ENCODE measurements at regions not wholly inside any gene's neighbourhood (a gene's known extent, or its start where the extent isn't known, plus 50 kb on each side); places are given as distances from the start of the nearest gene placed in this dataset.

DNA sequence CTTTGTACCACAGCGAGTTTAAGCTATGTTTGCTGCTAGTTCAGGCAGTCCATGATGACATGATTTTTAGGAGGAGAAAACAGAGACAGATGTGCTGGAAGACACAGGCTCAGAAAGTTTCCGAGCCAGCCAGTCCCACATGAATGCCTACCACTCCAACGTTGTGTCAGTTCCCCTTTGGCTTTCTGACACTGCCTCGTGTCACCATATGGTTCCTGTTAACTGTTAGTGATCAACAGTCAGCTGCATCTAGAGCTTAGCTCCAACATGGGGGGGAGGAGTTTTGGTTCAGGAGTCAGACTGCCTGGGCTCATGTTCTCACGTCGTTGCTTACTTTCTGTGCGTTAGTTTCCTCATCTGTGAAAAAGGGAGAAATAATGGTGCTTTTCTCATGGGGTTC, 343.7 kb downstream of the MID1IP1 start:
- DNase-seq (ENCODE audit: low spot score), result no peak

DNA sequence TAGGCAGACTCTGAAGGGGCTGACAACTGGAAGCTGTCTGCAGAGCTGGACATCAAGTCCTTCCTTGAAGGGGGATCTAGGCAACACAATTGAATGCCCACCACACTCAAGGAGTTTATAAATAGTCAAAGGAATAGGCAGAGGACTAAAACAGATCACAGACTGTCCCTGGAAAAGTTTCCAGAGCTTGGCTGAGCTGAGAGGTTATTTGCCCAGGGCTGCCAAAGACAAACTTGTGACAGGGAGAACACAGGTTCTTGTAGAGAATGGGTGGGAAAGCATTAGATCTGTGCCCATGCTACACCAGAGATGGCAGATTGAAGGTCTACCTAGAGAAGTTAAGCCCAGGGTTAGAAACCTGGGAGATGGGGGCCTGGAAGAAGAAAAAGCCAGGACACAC, 344.6 kb downstream of the MID1IP1 start:
- DNase-seq (ENCODE audit: low spot score), result no peak

DNA sequence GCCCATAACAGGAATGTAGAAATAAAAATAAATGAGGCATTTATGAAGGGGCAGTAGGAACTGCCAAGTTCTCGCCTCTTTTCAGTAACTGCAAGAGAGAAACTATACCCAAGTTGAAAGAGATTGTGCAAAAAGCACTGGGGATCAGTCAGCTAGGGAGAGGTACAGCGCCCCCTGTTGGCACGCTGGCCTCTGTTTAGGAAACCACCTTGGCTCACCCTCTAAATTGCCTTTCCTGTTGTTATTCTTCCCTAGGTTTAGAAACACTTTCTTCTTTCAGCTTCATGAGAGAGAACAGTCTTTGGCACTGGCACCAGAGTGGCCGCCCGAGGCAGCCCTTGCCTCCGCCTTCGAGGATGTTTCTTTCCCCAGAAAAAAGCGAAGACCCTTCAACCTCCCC, 348.5 kb downstream of the MID1IP1 start:
- DNase-seq (ENCODE audit: low spot score), result peak; percentile 45

DNA sequence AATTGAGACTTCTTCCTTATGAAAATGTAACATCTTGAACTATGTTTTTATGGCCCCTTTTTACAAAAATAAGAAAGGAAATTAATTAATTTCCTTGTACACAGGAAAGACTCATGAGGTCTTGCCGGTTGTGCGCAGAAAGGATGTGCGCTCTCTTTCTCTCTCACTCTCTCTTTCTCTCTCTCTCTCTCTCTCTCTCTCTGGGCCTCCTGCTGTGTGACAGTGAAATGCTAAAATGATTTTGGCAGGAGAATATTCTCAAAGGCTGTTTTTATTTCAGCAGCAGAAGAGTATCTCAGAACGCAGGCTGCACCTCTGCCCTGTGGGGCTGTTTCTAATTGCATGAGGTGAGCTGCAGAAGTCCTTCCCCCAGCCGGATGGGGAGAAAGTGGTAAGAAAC, 349.0 kb downstream of the MID1IP1 start:
- DNase-seq (ENCODE audit: low spot score), result no peak

DNA sequence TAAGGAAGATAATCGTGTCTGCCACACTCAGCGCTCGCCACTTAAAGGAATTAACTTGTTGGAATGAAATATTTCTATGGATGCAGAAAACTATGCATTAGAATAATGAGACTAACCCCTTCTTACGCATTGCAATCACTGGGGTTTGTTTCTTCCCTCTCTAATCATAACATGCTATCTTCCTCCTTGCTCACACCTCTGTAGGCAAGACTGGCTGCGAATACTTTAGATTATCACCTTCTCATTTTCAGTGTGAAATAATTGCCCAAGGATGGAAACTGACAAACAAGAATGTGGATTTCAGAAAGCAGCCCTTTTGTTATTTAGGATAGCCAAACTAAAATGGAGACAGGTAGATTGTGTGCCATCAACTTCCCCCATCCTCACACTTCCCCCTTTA, 349.4 kb downstream of the MID1IP1 start:
- no peak for DNase-seq (ENCODE audit: low spot score)

DNA sequence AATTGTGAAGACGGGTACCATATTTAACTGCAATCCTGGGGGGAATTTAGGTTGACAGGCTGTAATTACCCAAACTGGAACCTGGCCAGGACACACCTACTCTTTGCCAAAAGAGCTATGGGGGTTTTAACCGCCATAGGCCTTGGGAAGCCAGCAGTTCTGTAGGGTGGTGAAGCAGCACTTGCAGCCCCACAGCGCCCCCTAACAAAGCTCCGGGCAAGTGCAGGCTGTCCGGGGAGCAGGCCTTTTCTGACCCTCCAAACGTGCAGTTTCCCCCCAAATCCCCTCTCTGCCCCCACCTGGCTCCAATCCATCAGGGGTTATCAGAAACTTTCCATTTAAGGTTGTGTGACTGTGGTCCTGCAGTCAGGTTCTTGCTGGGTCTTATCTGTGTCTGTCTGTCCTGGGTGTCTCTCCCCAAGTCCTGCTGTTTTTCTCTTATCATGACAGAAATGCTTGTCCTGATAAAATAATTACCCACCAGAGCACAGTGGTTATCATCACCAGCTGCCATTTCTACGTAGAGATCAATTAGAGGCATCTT, 350.9 kb downstream of the MID1IP1 start:
- peak; percentile 6 for DNase-seq (ENCODE audit: low spot score)

DNA sequence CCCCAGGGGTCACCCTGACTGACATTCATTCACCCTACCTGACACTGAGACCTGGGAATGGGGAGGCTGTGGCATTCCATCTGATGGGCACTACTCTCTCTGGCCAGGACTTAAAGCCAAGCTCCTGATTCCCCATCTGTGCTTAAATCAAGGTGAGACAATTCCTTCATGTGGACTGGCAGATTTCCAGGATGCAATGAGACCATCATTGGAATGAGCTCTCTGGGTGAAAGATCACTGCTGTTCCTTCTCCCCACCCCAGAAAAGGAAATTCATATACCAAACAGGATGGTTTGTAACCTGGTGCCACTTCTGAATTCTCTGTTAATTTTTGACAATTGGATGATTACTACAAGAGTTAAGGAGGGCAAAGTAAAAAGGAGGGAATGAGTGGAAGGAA, 354.8 kb downstream of the MID1IP1 start:
- DNase-seq (ENCODE audit: low spot score), result no peak

DNA sequence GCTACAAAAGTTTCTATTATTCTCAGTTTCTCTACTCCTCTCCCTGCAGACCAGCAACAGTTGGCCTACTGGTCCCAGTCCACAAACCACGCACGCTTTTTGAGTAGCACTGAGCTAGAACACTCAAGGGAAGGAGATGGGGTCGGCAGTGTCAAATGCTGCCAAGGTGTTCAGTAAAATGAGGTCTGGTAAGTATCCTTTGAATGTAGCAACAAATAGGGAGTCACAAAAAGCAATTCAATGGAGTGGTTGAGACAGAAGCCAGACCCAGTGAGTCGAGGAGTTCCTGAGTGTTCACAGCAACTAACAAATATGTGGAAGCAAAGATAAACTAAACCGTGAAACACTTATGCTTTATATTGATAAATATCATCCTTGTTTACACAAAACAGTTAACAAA, 355.7 kb downstream of the MID1IP1 start:
- no peak for DNase-seq (ENCODE audit: low spot score)

DNA sequence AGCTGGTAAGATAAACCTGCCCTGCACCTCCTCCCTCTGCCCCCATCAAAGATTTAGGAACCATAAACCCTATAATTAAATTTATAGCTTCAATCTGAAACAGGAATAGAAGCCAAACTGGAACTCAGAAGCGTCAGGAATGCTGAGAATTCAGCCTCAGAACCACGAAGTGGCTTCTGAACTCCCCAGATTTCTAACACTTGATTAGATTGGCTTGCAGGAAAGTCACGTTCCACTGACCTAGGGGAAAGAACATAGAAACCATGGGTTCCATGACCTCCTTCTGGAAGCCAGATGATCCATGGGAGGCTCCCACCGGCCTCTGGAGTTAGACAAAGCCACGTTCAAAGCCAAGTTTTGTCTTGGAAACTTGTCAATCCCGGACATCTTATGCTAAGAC, 356.5 kb downstream of the MID1IP1 start:
- DNase-seq (ENCODE audit: low spot score), result no peak

DNA sequence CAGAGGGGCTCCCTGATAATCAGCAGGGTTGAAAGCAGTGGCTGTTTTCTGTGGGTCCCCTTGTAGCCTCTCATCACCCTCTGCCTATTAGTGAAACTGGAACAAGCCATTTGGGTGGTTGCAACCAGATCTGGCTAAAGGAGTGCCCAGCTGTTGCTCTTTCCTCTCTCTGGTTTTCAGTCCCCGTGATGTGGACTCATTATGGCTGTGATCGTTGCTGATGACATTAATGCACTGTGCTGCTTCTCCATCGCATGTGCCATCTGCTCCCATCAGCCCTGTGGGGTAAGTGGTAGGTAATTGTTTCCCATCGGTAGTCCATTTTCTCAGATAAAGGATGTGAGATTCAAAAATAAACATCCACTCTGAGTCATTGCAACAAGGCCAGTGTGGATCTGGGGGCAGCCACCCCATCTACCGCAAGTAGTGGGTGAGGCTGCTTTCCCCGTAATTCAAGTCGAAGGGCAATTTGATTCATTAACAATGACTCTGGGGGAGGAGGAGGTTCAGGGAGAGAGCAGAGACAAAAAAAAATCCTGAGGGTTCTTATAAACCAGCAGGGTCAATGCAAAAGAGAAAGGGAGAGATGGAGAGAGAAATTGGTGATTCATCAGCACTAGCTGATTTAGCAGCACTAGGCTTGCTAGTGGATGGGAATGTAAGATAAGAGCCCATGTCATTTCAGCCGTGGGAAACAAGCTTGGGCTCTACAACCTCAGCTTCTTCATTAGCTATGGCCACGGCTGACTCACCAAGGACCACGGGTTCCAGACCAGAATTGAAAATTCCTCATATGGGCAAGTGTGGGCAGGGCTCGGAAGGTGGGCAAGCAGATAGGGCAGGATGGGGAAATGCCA, 357.8 kb downstream of the MID1IP1 start:
- DNase-seq (ENCODE audit: low spot score), result no peak

DNA sequence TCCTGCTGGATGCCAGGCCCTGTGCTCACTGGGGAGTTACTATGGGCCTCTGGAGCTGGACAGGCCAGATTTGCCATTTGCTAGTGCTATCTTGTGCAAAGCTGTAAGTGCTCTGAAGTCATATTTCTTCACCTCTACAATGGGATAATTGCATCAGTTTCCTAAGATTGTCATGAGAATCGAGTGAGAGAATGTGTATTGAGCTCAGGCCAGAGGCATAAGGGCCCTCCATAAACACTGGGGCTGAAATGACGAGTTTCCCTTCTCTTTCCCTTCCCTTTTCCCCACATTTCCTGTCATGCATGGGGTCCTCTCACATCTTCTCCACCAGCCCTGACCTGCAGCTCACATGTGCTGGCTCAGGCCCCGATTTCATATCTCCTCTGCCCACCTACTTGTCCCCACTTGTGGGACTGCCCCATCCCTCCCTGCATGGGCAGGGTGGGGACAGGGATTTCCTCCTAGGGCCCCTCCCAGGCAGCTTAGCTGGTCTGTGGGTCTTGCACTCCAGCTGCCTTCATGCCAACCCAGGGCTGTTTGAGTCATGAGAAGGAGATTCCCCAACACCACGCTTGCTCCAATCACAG, 358.8 kb downstream of the MID1IP1 start:
- DNase-seq (ENCODE audit: low spot score), result no peak

DNA sequence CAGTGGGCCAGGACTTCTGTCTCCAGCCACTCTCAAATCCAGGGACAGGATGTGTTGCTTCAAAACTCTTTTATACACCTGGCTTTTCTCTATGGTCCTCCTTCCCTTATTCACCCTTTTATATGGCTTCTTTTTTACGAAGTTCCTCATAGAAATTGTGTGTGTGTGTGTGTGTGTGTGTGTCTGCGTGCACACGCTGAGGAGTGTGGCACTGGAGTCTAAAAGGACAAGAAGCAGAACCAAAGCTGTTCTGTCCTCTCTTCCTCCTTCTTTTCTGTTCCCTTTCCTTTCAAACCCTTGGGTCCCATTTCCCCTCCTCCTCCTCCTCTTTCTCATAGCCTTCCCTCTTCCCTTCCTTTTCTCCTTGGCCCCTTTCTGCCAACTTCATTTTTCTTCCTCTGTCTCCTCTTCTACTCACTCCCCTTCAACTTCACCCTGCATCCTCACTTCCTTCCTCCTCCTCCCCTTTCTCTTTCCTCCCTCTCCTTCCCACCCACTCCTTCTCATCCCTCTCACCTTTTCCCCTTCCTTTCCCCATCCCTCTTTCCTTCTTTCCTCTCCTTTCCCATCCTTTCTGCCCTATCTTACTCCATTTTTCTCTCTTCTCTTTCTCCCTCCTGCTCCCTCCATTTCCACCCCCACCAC, 360.5 kb downstream of the MID1IP1 start:
- no peak for DNase-seq (ENCODE audit: low spot score)

DNA sequence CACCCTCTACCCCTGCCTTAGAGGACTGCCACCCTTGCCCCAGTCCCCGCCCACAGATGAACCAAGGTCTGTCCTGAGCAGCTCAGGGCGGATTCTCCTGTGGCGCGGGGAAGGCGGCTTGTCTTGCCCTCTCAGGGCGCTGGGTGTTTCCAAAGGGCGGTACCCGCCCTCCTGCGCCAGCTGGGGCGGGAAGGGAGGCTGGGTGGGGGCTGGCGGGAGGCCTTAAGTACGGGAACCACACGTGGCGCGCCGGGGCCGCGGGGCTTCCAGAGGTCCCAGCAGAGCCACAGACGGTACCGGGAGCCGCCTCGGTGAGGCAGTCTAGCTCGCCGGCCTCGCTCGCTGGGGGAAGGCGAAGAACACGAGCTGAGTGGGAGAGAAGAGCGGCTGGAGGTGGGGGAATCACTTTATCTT, 361.1 kb downstream of the MID1IP1 start:
- peak; percentile 5 for DNase-seq (ENCODE audit: low spot score)

DNA sequence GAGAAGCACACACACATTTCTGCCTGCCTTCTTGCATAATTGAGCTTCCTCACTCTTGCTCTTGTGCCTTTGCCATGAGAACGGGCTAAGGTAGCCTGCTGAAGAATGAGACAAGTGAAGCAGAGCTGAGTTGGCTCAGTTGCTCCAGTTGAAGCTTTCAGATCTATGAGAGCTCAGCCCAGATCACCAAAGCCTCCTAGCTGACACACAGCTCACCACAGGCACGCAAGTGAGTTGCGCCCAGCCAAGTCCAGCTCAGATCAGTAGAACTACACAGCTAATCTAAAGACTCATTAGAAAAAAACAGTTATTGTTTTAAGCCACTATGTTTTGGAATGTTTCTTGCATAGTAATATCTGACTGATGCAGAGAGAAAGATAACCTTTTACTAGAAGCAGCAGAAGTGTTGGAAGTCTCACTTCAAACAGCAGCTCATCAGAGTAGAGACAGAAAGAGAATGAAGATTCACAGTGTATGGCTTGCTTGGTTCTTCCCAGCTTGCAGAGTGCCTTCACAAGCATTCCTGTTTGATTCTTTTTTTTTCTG, 362.4 kb downstream of the MID1IP1 start:
- no peak for DNase-seq (ENCODE audit: low spot score)

DNA sequence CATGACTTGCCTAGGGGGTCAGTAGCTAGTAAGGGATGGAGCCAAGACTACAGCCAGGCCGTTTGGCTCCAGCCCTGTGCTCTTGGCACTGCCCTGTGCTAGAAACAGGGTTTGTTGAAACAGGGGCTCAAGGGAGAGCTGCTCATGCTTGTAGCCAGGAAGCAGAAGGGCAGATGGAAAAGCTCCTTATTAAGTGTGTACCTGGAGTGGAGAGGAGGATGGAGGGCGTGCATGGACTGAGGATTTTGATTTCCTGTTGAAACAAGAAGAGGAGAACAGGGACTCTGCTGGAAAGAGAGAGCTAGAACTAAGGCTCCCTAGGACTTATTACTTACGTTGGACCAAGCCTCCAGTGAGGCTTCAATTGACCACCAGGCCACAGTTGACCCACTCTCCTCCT, 363.0 kb downstream of the MID1IP1 start:
- no peak for DNase-seq (ENCODE audit: low spot score)

DNA sequence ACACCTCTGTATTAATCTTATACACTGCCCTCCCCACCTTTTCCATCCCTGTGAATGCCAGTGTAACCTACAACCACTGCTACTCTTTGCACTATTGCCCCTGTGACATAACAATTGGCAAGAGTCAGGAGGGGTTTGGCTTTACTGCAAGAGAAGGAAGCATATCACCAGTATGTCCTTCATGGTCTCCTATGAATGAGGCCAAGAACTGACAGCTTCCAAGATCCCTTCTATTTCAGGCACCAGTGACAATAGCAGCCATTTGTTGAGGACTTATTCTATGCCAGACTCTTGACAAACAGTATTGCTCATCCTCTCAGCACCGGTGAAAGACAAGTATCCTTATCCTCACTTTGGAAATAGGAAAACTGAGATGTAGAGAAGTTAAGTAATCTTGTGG, 363.9 kb downstream of the MID1IP1 start:
- DNase-seq (ENCODE audit: low spot score), result no peak

DNA sequence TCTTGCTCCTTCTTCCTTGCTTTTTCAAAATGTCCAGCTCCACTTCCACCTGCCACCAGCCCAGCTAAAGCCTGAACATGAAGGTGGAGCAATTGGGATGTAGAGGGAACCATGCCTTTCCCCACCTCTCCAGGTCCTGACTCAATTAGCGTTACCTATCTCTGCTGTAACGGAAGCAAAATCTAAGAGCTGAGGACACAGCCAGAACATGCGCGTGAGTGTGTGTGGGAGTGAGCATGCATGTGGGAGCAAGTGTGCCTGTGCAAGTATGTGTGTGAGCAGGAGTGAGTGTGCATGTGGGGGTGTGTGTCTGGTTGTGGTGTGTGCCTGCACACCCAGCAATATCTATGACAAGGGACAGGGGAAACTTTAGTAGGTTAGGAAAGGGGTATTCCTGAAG, 364.5 kb downstream of the MID1IP1 start:
- DNase-seq (ENCODE audit: low spot score), result no peak

DNA sequence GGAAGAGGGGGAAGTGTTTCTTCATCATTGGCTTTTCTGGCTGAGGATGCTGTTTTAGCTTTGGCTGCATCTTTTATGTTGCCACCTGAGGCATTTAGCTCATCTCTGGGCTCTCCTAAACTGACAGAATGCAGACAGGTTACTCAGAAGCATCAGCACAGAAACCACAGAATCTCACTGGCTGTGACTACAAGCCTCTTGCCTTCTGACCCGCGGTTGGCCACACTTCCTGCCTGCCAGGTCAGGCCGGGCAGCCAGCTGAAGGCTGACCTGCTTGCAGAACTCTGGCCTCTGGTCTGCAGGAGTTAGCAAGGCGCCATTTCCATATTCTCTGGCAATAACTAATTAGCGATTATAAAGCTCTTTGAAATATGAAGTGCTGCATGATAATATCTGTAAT, 366.5 kb downstream of the MID1IP1 start:
- DNase-seq (ENCODE audit: low spot score), result no peak

DNA sequence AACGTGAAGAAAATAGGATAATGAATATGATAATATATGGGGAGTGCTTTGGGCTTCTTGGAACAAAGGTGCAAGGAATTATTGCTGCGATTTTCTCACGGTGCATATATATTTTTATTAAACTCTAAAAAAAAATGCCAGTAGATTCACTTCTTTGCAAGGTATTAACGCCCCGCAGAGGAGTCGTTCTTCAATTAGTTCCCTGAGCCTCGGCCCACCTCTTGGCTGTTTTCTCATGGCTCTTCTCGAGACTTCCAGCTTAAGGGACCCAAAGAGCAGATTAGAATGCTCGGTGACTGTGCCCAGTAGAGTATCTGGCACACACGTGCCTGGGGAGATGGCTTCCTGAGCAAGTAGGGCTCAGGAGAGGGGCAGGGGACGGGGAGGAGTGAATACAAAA, 367.4 kb downstream of the MID1IP1 start:
- DNase-seq (ENCODE audit: low spot score), result no peak

DNA sequence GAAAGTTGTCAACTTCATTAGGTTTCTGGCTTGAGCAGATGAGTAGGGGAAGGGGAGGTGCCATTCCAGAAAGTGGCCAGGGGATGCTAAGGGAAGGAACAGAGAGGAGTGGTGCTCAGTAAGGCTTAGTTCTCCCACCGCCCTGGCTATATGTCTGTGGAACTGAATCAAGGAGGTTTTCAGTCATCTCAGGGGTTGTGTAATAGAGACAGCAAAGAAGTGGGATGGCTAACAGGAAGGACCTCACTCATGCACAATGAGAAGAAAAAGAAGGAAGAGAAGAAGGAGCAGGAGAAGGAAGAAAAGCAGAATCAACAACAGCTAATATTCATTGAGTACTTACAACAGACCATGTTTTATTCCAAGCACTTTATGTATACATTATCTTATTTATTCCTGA, 368.7 kb downstream of the MID1IP1 start:
- DNase-seq (ENCODE audit: low spot score), result no peak

DNA sequence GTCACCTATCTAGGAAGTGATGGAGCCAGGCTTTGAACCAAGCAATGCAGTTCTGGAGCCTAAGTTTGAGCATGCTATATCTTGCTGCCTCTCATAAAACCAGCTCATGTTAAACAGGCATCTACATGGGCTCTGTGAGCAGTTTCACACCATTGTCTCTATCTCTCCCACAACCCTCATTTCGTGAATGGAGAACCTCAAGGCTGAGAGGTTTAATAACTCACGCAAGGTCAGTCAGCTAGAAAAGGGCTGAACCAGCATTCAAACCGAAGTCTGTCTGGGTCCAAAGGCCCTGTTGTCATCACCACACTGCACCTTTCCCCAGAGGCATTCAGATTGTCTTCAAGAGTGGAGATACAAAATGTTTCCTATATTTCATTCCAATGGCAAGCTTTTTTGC, 369.2 kb downstream of the MID1IP1 start:
- DNase-seq (ENCODE audit: low spot score), result no peak

DNA sequence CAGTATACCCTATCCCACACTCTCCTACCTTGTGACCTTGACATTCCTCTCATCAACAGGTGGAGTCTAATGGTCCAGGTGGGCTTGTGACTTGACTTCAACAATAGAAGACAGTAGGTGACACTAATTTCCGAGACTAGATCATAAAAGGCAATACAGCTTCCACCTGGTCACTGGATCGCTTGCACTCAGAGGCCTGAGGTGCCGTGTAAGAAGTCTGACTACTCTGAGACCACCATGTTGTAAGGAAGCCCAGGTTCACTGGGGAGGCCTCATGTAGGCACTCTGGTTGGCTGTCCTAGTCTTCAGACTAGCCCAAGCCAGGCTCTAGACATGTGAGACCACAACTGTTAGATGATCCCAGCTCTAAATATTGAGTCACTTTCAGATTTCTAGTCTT, 370.4 kb downstream of the MID1IP1 start:
- DNase-seq (ENCODE audit: low spot score), result no peak

DNA sequence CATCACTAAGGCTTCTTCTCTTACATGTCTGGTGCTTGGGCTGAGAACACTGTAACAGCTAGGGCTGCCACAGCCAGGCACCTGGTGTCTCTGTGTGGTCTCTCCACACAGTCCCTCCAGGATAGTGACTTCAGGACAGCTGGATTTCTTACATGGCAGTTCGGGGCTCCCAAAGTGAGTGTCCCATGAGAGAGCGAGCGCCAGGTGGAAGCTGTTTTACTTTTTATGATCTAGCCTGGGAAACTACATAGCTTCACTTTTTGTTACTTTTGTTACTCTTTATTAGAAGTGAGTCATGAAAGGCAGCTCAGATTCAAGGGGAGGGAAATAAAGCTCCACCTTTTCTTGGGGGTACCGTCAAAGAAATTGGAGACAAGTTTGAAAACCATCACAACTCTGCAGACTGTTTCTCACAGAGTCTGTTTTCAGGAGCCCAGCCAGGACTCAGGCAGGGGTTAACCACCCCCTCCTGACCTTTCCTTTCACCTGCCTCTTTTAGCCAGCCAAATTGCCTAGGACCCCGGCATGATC, 373.0 kb downstream of the MID1IP1 start:
- no peak for DNase-seq (ENCODE audit: low spot score)
